Activated naive CD4-positive, alpha-beta T cell treated with anti-CD3 and anti-CD28 coated beads, Interleukin-2, amount 50 U/mL, for 16 hours (primary cell): ENCODE measurements at regions not wholly inside any gene's neighbourhood (a gene's known extent, or its start where the extent isn't known, plus 50 kb on each side); places are given as distances from the start of the nearest gene placed in this dataset.
"Not testable (repeated sequence)": the region's sequence is repeated elsewhere in the genome, so short reads cannot be mapped to it uniquely, and the experiment has no call there.

Experiments
- DNase-seq: peaks from one replicate; pipeline ENCODE4 v3.0.0-alpha.2; 2020

- DNase-seq: peak; percentile 4
Observed at GRCh38 chr14:105894978-105895881, 368.8 kb downstream of the TMEM121 start.

GRCh38 chr14:105896206-105896605 lies 369.8 kb downstream of the TMEM121 start:
- not testable (repeated sequence) for DNase-seq

- not testable (repeated sequence) for DNase-seq
Observed at GRCh38 chr14:105896961-105897724, 370.8 kb downstream of the TMEM121 start.

GRCh38 chr14:105897725-105898113 lies 371.3 kb downstream of the TMEM121 start:
- DNase-seq: no peak

- DNase-seq: no peak
Observed at GRCh38 chr14:105898482-105899010, 372.2 kb downstream of the TMEM121 start.

GRCh38 chr14:105899071-105899641 lies 372.8 kb downstream of the TMEM121 start:
- no peak for DNase-seq

GRCh38 chr14:105899657-105900397 lies 373.4 kb downstream of the TMEM121 start:
- no peak for DNase-seq

GRCh38 chr14:105900398-105901160 lies 374.2 kb downstream of the TMEM121 start:
- no peak for DNase-seq

GRCh38 chr14:105901226-105901625 lies 374.8 kb downstream of the TMEM121 start:
- no peak for DNase-seq

- no peak for DNase-seq
Observed at GRCh38 chr14:105902131-105902898, 375.9 kb downstream of the TMEM121 start.

GRCh38 chr14:105902899-105903165 lies 376.4 kb downstream of the TMEM121 start:
- not testable (repeated sequence) for DNase-seq

GRCh38 chr14:105903971-105904370 lies 377.6 kb downstream of the TMEM121 start:
- no peak for DNase-seq

- no peak for DNase-seq
Observed at GRCh38 chr14:105904379-105904778, 378.0 kb downstream of the TMEM121 start.

GRCh38 chr14:105905456-105905855 lies 379.1 kb downstream of the TMEM121 start:
- no peak for DNase-seq

- no peak for DNase-seq
Observed at GRCh38 chr14:105907276-105907675, 380.9 kb downstream of the TMEM121 start.

GRCh38 chr14:105908006-105908405 lies 381.6 kb downstream of the TMEM121 start:
- no peak for DNase-seq

- DNase-seq: no peak
Observed at GRCh38 chr14:105908481-105908911, 382.1 kb downstream of the TMEM121 start.

GRCh38 chr14:105909046-105909827 lies 382.9 kb downstream of the TMEM121 start:
- no peak for DNase-seq

- DNase-seq: not testable (repeated sequence)
Observed at GRCh38 chr14:105909828-105910120, 383.4 kb downstream of the TMEM121 start.

GRCh38 chr14:105910426-105910825 lies 384.0 kb downstream of the TMEM121 start:
- DNase-seq: no peak
